SK-N-SH (cell line): ENCODE measurements at regions not wholly inside any gene's neighbourhood (a gene's known extent, or its start where the extent isn't known, plus 50 kb on each side); places are given as distances from the start of the nearest gene placed in this dataset.

ENCODE experiments used
- CTCF ChIA-PET: fragments of 300-600, 350-600 bp; formaldehyde crosslinking; extraction: SDS; loops from one replicate; lab custom pipeline; 2021; lab: Yijun Ruan, JAX
- POLR2A ChIA-PET: fragments of 350-600 bp; sonication (Branson Sonifier 250); formaldehyde crosslinking; extraction: SDS; loops from one replicate; lab custom pipeline; 2020; ENCODE audit warnings: antibody characterized with exemption, inconsistent platforms; lab: Yijun Ruan, JAX
- DNase-seq: peaks from one replicate; pipeline ENCODE4 v3.0.0; 2012
- H2AFZ ChIP-seq: fragments of 200-600 bp; sonication (generic); 2 replicates; pipeline ENCODE4 v1.8.1; 2016; ENCODE audit warnings: antibody characterized with exemption, mild to moderate bottlenecking, low read depth
- H3F3A ChIP-seq: fragments of 200-600 bp; sonication (generic); replicated peaks from 2 replicates; pipeline ENCODE3; 2016; ENCODE audit warnings: antibody characterized with exemption, mild to moderate bottlenecking; ENCODE audit not compliant: insufficient read depth
- H3K27ac ChIP-seq, 2 experiments: fragments of 200-500 bp in 1 of 2; fragments of 200-600 bp in 1 of 2; sonication (Bioruptor generic) in 1 of 2; sonication (generic), shearing (Covaris generic) in 1 of 2; 2 replicates each; pipeline versions ENCODE4 v1.5.1 to v1.6.1; 2014 to 2016; ENCODE audit warnings: low read depth in 2 of 2, inconsistent platforms in 1 of 2, low read length in 1 of 2, mild to moderate bottlenecking in 1 of 2, mixed read lengths in 1 of 2
- H3K27me3 ChIP-seq: fragments of 200-600 bp; sonication (generic), shearing (Covaris generic); 2 replicates; pipeline ENCODE4 v1.6.1; 2016; ENCODE audit warnings: mixed run types; ENCODE audit not compliant: insufficient read depth
- H3K36me3 ChIP-seq, 2 experiments: fragments of 200-500 bp in 1 of 2; fragments of 200-600 bp in 1 of 2; sonication (Bioruptor generic) in 1 of 2; sonication (generic) in 1 of 2; replicated peaks in 1 of 2; 2 replicates each; pipeline versions ENCODE3 to v1.5.1; 2014 to 2016; ENCODE audit warnings: low read length in 1 of 2, mild to moderate bottlenecking in 1 of 2; ENCODE audit not compliant: insufficient read depth in 2 of 2, control insufficient read depth in 1 of 2
- H3K4me1 ChIP-seq, 2 experiments: fragments of 200-500 bp in 1 of 2; fragments of 200-600 bp in 1 of 2; sonication (Bioruptor generic) in 1 of 2; sonication (generic), shearing (Covaris generic) in 1 of 2; 2 replicates each; pipeline versions ENCODE4 v1.5.1 to v1.6.1; 2014 to 2016; ENCODE audit warnings: low read depth in 1 of 2, low read length in 1 of 2, mixed run types in 1 of 2; ENCODE audit not compliant: insufficient read depth in 2 of 2, control insufficient read depth in 1 of 2
- H3K4me2 ChIP-seq: fragments of 200-600 bp; sonication (generic), shearing (Covaris generic); 2 replicates; pipeline ENCODE4 v1.6.1; 2017; ENCODE audit warnings: mixed run types
- H3K4me3 ChIP-seq, 2 experiments: fragments of 200-500 bp in 1 of 2; fragments of 200-600 bp in 1 of 2; sonication (Bioruptor generic) in 1 of 2; sonication (generic), shearing (Covaris generic) in 1 of 2; 2 replicates each; pipeline versions ENCODE4 v1.5.1 to v1.8.1; 2014 to 2016; ENCODE audit warnings: low read depth in 2 of 2, inconsistent platforms in 1 of 2, low read length in 1 of 2, mild to moderate bottlenecking in 1 of 2, mixed read lengths in 1 of 2, moderate library complexity in 1 of 2
- H3K79me2 ChIP-seq: fragments of 200-600 bp; sonication (generic); 2 replicates; pipeline ENCODE4 v1.8.1; 2017; ENCODE audit warnings: mild to moderate bottlenecking; ENCODE audit not compliant: insufficient read depth
- H3K9ac ChIP-seq: fragments of 200-600 bp; sonication (generic); 2 replicates; pipeline ENCODE4 v1.6.1; 2017; ENCODE audit warnings: mixed run types
- H3K9me2 ChIP-seq: fragments of 200-600 bp; sonication (generic); 2 replicates; pipeline ENCODE4 v1.6.1; 2017; ENCODE audit warnings: mixed run types
- H3K9me3 ChIP-seq: fragments of 200-600 bp; sonication (generic); 2 replicates; pipeline ENCODE4 v1.6.1; 2017; ENCODE audit warnings: mixed run types, mild to moderate bottlenecking, moderate library complexity
- H4K20me1 ChIP-seq: fragments of 200-600 bp; sonication (generic); 2 replicates; pipeline ENCODE4 v1.6.1; 2017; ENCODE audit warnings: mild to moderate bottlenecking, mixed run types; ENCODE audit not compliant: insufficient read depth
- CHD2 ChIP-seq: fragments of 150-350 bp; IDR thresholded peaks from 2 replicates; pipeline ENCODE4 v1.6.1; 2018; ENCODE audit warnings: low read length; ENCODE audit not compliant: partially characterized antibody
- CTCF ChIP-seq: fragments of 200-600 bp; sonication (generic); IDR thresholded peaks from 2 replicates; pipeline ENCODE4 v1.6.1; 2017; ENCODE audit warnings: antibody characterized with exemption, mild to moderate bottlenecking, moderate library complexity
- JUND ChIP-seq: IDR thresholded peaks from 2 replicates; pipeline ENCODE4 v1.4.0; 2012
- MAX ChIP-seq: IDR thresholded peaks from 2 replicates; pipeline ENCODE4 v1.4.0; 2012; ENCODE audit warnings: low read depth
- MXI1 ChIP-seq: IDR thresholded peaks from 2 replicates; pipeline ENCODE4 v1.6.1; 2012; ENCODE audit warnings: mild to moderate bottlenecking, low read depth, low read length, improper control_type of control experiment
- POLR2AphosphoS5 ChIP-seq: IDR thresholded peaks from 2 replicates; pipeline ENCODE4 v1.6.1; 2012; ENCODE audit warnings: low read depth, low read length
- REST ChIP-seq: IDR thresholded peaks from 2 replicates; pipeline ENCODE4 v1.6.1; 2012; ENCODE audit warnings: mild to moderate bottlenecking, low read depth, low read length, moderate library complexity
- SMC3 ChIP-seq: IDR thresholded peaks from 2 replicates; pipeline ENCODE4 v1.6.1; 2012; ENCODE audit warnings: low read depth, low read length, improper control_type of control experiment
- TCF12 ChIP-seq: IDR thresholded peaks from 2 replicates; pipeline ENCODE4 v1.4.0; 2012
- USF2 ChIP-seq: fragments of 150-350 bp; IDR thresholded peaks from 2 replicates; pipeline ENCODE4 v1.6.1; 2017; ENCODE audit warnings: antibody characterized with exemption, low read length, low read depth, borderline replicate concordance
- WGBS: methylation state at CpG from one replicate; pipeline ENCODE4 v1.1.6; 2017; ENCODE audit warnings: low lambda C conversion rate; 5-methylcytosine and 5-hydroxymethylcytosine counted together
- TF ChIP-seq, protein P1 (sequence below): fragments of 150-350 bp; IDR thresholded peaks from 2 replicates; pipeline ENCODE4 v1.6.1; 2016; ENCODE audit warnings: mild to moderate bottlenecking, low read depth, low read length
- TF ChIP-seq, protein P2 (sequence below): IDR thresholded peaks from 2 replicates; pipeline ENCODE4; 2012

DNA sequence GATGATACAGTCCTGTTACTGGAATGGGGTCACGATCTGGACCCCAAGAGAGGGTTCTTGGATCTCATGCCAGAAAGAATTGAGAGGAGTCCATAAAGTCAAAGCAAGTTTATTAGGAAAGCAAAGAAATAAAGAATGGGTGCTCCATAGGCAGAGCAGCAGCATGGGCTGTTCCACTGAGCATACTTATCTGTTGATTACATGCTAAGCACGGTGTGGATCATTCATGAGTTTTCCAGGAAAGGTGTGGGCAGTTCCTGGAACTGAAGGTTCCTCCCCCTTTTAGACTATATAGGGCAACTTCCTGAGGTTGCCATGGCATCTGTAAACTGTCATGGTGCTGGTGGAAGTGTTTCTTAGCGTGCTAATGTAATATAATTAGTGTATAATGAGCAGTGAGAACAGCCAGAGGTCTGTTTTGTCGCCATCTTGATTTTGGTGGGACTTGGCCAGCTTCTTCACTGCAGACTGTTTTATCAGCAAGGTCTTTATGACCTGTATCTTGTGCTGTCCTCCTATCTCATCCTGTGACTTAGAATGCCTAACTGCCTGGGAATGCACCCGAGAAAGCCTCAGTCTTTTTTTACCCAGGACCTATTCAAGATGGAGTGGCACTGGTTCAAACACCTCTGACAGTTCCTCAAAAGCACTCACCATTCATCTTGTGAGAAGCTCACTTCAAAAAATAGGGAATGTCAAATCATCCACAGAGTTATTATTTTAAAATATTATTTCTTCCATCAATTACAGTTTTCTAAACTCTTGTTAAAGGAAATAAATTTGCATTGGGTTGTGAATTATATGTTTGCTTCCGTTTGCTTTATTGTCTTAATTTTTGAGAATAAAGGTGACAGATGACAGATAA lies 1358.8 kb upstream of the TMEM132C start:
- no peak for TF ChIP-seq REST
- CTCF ChIA-PET = no interaction called here
- H3K79me2 ChIP-seq = no peaks in the 10 kb centered on the region
- H3K36me3 ChIP-seq = no peaks in the 10 kb centered on the region
- H4K20me1 ChIP-seq = no peaks in the 10 kb centered on the region
- POLR2A ChIA-PET = no interaction called here
- no peaks in the 10 kb centered on the region for H3K27me3 ChIP-seq
- no peak overlapping the region for H3K4me2 ChIP-seq
- H3F3A ChIP-seq = no peaks in the 10 kb centered on the region
- WGBS = 7% methylated on average over 6 of the region's 6 CpGs
- H3K4me3 ChIP-seq = no peak overlapping the region
- no peak overlapping the region for H2AFZ ChIP-seq
- H3K9me3 ChIP-seq = no peaks in the 10 kb centered on the region
- no peak for DNase-seq
- no peaks in the 10 kb centered on the region for H3K9me2 ChIP-seq
- no peak overlapping the region for H3K9ac ChIP-seq
- no peaks in the 10 kb centered on the region for H3K4me1 ChIP-seq
- H3K27ac ChIP-seq = no peak overlapping the region

GRCh38 chr12:126908765-126909142 lies 1358.2 kb upstream of the TMEM132C start:
- no peak for DNase-seq
- TF ChIP-seq USF2 (no peak), MXI1 (no peak), POLR2AphosphoS5 (no peak), TCF12 (no peak), JUND (no peak), SMC3 (no peak), CHD2 (no peak), MAX (no peak), CTCF (no peak)
- TF ChIP-seq, protein P1, sequence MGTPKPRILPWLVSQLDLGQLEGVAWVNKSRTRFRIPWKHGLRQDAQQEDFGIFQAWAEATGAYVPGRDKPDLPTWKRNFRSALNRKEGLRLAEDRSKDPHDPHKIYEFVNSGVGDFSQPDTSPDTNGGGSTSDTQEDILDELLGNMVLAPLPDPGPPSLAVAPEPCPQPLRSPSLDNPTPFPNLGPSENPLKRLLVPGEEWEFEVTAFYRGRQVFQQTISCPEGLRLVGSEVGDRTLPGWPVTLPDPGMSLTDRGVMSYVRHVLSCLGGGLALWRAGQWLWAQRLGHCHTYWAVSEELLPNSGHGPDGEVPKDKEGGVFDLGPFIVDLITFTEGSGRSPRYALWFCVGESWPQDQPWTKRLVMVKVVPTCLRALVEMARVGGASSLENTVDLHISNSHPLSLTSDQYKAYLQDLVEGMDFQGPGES = no peak
- TF ChIP-seq, protein P2, sequence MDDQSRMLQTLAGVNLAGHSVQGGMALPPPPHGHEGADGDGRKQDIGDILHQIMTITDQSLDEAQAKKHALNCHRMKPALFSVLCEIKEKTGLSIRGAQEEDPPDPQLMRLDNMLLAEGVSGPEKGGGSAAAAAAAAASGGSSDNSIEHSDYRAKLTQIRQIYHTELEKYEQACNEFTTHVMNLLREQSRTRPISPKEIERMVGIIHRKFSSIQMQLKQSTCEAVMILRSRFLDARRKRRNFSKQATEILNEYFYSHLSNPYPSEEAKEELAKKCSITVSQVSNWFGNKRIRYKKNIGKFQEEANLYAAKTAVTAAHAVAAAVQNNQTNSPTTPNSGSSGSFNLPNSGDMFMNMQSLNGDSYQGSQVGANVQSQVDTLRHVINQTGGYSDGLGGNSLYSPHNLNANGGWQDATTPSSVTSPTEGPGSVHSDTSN = no peak
- H3K4me1 ChIP-seq = no peaks in the 10 kb centered on the region
- H3K9me2 ChIP-seq = no peaks in the 10 kb centered on the region
- H3F3A ChIP-seq = no peaks in the 10 kb centered on the region
- H3K4me2 ChIP-seq = no peak overlapping the region
- no peak overlapping the region for H3K27ac ChIP-seq
- no peaks in the 10 kb centered on the region for H4K20me1 ChIP-seq
- H3K9me3 ChIP-seq = no peaks in the 10 kb centered on the region
- no peak overlapping the region for H2AFZ ChIP-seq
- H3K79me2 ChIP-seq = no peaks in the 10 kb centered on the region
- ChIA-PET CTCF (no interaction called here), POLR2A (no interaction called here)
- H3K9ac ChIP-seq = no peak overlapping the region
- no peak overlapping the region for H3K4me3 ChIP-seq
- H3K27me3 ChIP-seq = no peaks in the 10 kb centered on the region
- H3K36me3 ChIP-seq = no peaks in the 10 kb centered on the region
- 26% methylated on average over 3 of the region's 3 CpGs for WGBS
